ENCODE measurements at regions not wholly inside any gene's neighbourhood (a gene's known extent, or its start where the extent isn't known, plus 50 kb on each side); places are given as distances from the start of the nearest gene placed in this dataset.

GRCh38 chr7:131873581-131873980 is 317.2 kb upstream of the PODXL start:
- WGBS (ENCODE audit: insufficient coverage, low coverage, missing lambda C conversion rate), result 0% methylated on average over 6 of the region's 6 CpGs
- intact Hi-C loops (cut with micrococcal nuclease), result no loop called here
- Histone ChIP-seq H3K79me2 (ENCODE audit: control insufficient read depth, insufficient read depth, low read length) (no peaks in the 10 kb centered on the region), H3K27ac (ENCODE audit: extremely low read depth, low read depth, low read length) (no peak overlapping the region), H3K27me3 (ENCODE audit: control insufficient read depth in 2 of 2, insufficient read depth in 2 of 2, low read length in 2 of 2) (no peaks in the 10 kb centered on the region), H4K20me1 (replicated peaks; ENCODE audit: control insufficient read depth, insufficient read depth, low read length) (no peaks in the 10 kb centered on the region), H3K4me3 (no peak overlapping the region), H3K9me1 (ENCODE audit: control insufficient read depth, insufficient read depth, low read length) (no peaks in the 10 kb centered on the region), H3K9ac (ENCODE audit: insufficient read depth in 1 of 2, low read depth in 2 of 2, low read length in 2 of 2) (no peak overlapping the region), H3K9me3 (replicated peaks; ENCODE audit: control insufficient read depth, insufficient read depth, low read depth, low read length) (no peaks in the 10 kb centered on the region; the same call in 1 of the 2 replicates), H2AFZ (ENCODE audit: low read depth, low read length) (no peak overlapping the region), H3K36me3 (ENCODE audit: control insufficient read depth, insufficient read depth, low read length) (no peaks in the 10 kb centered on the region; the same call in 2 of the 3 replicates), H3K4me1 (replicated peaks in 1 of 2; ENCODE audit: control insufficient read depth in 2 of 2, insufficient read depth in 2 of 2, low read length in 2 of 2) (no peaks in the 10 kb centered on the region), H3K4me2 (ENCODE audit: insufficient read depth, low read length) (no peak overlapping the region)
- CTCF ChIA-PET (ENCODE audit: low intra/inter-chr PET ratio), result no interaction called here
- ATAC-seq, result no peak
- no TSS peak for BruUV-seq (replicated peaks)
- no peak for FAIRE-seq
- POLR2A ChIA-PET, result no interaction called here
- in situ Hi-C loops (cut with MboI), result no loop called here
- no peak for DNase-seq (ENCODE audit: extremely low read depth in 1 of 4, low spot score in 3 of 4)
- TF ChIP-seq ZNF165 (CRISPR knock-in tag; IDR thresholded peaks at IDR 0.05; ENCODE audit: borderline replicate concordance) (no peak), CHAMP1 (IDR thresholded peaks at IDR 0.05) (no peak), FOXA1 (IDR thresholded peaks at IDR 0.05; ENCODE audit: borderline replicate concordance) (no peak), ZNF778 (CRISPR knock-in tag; IDR thresholded peaks at IDR 0.05) (no peak), EZH2 (IDR thresholded peaks at IDR 0.05; ENCODE audit: borderline replicate concordance, low read depth, low read length) (no peak), RAD51 (IDR thresholded peaks at IDR 0.05; ENCODE audit: borderline replicate concordance, low read depth) (no peak), ZNF407 (IDR thresholded peaks at IDR 0.05; ENCODE audit: low read depth) (no peak), FOXP1 (CRISPR knock-in tag; IDR thresholded peaks at IDR 0.05) (no peak)
- TF ChIP-seq, protein P1, sequence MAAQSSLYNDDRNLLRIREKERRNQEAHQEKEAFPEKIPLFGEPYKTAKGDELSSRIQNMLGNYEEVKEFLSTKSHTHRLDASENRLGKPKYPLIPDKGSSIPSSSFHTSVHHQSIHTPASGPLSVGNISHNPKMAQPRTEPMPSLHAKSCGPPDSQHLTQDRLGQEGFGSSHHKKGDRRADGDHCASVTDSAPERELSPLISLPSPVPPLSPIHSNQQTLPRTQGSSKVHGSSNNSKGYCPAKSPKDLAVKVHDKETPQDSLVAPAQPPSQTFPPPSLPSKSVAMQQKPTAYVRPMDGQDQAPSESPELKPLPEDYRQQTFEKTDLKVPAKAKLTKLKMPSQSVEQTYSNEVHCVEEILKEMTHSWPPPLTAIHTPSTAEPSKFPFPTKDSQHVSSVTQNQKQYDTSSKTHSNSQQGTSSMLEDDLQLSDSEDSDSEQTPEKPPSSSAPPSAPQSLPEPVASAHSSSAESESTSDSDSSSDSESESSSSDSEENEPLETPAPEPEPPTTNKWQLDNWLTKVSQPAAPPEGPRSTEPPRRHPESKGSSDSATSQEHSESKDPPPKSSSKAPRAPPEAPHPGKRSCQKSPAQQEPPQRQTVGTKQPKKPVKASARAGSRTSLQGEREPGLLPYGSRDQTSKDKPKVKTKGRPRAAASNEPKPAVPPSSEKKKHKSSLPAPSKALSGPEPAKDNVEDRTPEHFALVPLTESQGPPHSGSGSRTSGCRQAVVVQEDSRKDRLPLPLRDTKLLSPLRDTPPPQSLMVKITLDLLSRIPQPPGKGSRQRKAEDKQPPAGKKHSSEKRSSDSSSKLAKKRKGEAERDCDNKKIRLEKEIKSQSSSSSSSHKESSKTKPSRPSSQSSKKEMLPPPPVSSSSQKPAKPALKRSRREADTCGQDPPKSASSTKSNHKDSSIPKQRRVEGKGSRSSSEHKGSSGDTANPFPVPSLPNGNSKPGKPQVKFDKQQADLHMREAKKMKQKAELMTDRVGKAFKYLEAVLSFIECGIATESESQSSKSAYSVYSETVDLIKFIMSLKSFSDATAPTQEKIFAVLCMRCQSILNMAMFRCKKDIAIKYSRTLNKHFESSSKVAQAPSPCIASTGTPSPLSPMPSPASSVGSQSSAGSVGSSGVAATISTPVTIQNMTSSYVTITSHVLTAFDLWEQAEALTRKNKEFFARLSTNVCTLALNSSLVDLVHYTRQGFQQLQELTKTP (IDR thresholded peaks at IDR 0.05; ENCODE audit: low read depth in 1 of 2, partially characterized antibody in 2 of 2), result no peak
